Osteocyte (in vitro differentiated cells): ENCODE measurements at regions not wholly inside any gene's neighbourhood (a gene's known extent, or its start where the extent isn't known, plus 50 kb on each side); places are given as distances from the start of the nearest gene placed in this dataset.

Source experiments
- DNase-seq: peaks from one replicate; pipeline ENCODE4 v3.0.0; 2021; ENCODE audit warnings: mixed read lengths; ENCODE audit not compliant: unreplicated experiment; ENCODE audit errors: extremely low spot score
- H3K27ac Mint-ChIP-seq: one replicate; pipeline ENCODE4 v1.8.0; 2021; ENCODE audit warnings: mild to moderate bottlenecking, mixed read lengths; ENCODE audit not compliant: unreplicated experiment
- H3K27me3 Mint-ChIP-seq: one replicate; pipeline ENCODE4 v1.8.0; 2021; ENCODE audit warnings: mixed read lengths; ENCODE audit not compliant: unreplicated experiment
- H3K36me3 Mint-ChIP-seq: one replicate; pipeline ENCODE4 v1.8.0; 2021; ENCODE audit warnings: mixed read lengths; ENCODE audit not compliant: unreplicated experiment
- H3K4me1 Mint-ChIP-seq: one replicate; pipeline ENCODE4 v1.8.0; 2021; ENCODE audit warnings: mixed read lengths; ENCODE audit not compliant: unreplicated experiment
- H3K4me3 Mint-ChIP-seq: one replicate; pipeline ENCODE4 v1.8.0; 2021; ENCODE audit warnings: mild to moderate bottlenecking, moderate library complexity, mixed read lengths; ENCODE audit not compliant: unreplicated experiment
- H3K9me3 Mint-ChIP-seq: one replicate; pipeline ENCODE4 v1.8.0; 2021; ENCODE audit warnings: mixed read lengths; ENCODE audit not compliant: unreplicated experiment
- CTCF ChIP-seq: fragments of 200-600 bp; sonication (generic); IDR thresholded peaks from 2 replicates; pipeline ENCODE4 v1.5.0; 2021; ENCODE audit warnings: antibody characterized with exemption, mild to moderate bottlenecking, moderate library complexity

GRCh38 chr10:10520491-10521385 lies 496.9 kb upstream of the CELF2 start:
- Mint-ChIP-seq H3K4me1 (peaks cover 35% of the 10 kb centered on the region), H3K27me3 (no peaks in the 10 kb centered on the region), H3K27ac (no peak overlapping the region), H3K36me3 (no peaks in the 10 kb centered on the region), H3K4me3 (no peak overlapping the region), H3K9me3 (no peaks in the 10 kb centered on the region)
- no peak for DNase-seq
- no peak for TF ChIP-seq CTCF

- Mint-ChIP-seq H3K4me1 (no peaks in the 10 kb centered on the region), H3K36me3 (no peaks in the 10 kb centered on the region)
Observed at GRCh38 chr10:10526846-10527245, 490.8 kb upstream of the CELF2 start.

GRCh38 chr10:10527861-10528562 lies 489.7 kb upstream of the CELF2 start:
- no peak for DNase-seq
- peaks cover 3% of the 10 kb centered on the region for H3K4me1 Mint-ChIP-seq
- no peak overlapping the region for H3K4me3 Mint-ChIP-seq
- H3K9me3 Mint-ChIP-seq = no peaks in the 10 kb centered on the region
- TF ChIP-seq CTCF = no peak
- no peaks in the 10 kb centered on the region for H3K36me3 Mint-ChIP-seq
- no peak overlapping the region for H3K27ac Mint-ChIP-seq
- no peaks in the 10 kb centered on the region for H3K27me3 Mint-ChIP-seq

More at GRCh38 chr10:10526846-10527245, 490.8 kb upstream of the CELF2 start:
- H3K27ac Mint-ChIP-seq = no peak overlapping the region
- no peak overlapping the region for H3K4me3 Mint-ChIP-seq
- H3K9me3 Mint-ChIP-seq = no peaks in the 10 kb centered on the region
- H3K27me3 Mint-ChIP-seq = no peaks in the 10 kb centered on the region
- DNase-seq = no peak
- TF ChIP-seq CTCF = no peak

GRCh38 chr10:10528563-10528910 lies 489.1 kb upstream of the CELF2 start:
- DNase-seq = no peak
- H3K27ac Mint-ChIP-seq = no peak overlapping the region
- H3K4me1 Mint-ChIP-seq = peaks cover 8% of the 10 kb centered on the region
- no peak for TF ChIP-seq CTCF
- H3K9me3 Mint-ChIP-seq = no peaks in the 10 kb centered on the region
- no peaks in the 10 kb centered on the region for H3K27me3 Mint-ChIP-seq
- H3K36me3 Mint-ChIP-seq = no peaks in the 10 kb centered on the region
- no peak overlapping the region for H3K4me3 Mint-ChIP-seq

GRCh38 chr10:10530313-10530712 lies 487.4 kb upstream of the CELF2 start:
- H3K27ac Mint-ChIP-seq = no peak overlapping the region
- no peak for DNase-seq
- H3K36me3 Mint-ChIP-seq = no peaks in the 10 kb centered on the region
- H3K9me3 Mint-ChIP-seq = no peaks in the 10 kb centered on the region
- no peak overlapping the region for H3K4me3 Mint-ChIP-seq
- H3K27me3 Mint-ChIP-seq = no peaks in the 10 kb centered on the region
- TF ChIP-seq CTCF = no peak
- peaks cover 11% of the 10 kb centered on the region for H3K4me1 Mint-ChIP-seq
